AG10803 (cell line): ENCODE measurements at regions not wholly inside any gene's neighbourhood (a gene's known extent, or its start where the extent isn't known, plus 50 kb on each side); places are given as distances from the start of the nearest gene placed in this dataset.

Experiments
- DNase-seq: peaks from one replicate; pipeline ENCODE4 v3.0.0; 2010; ENCODE audit warnings: low read depth
- H3K4me3 ChIP-seq: 2 replicates; pipeline ENCODE4 v1.5.1; 2011; ENCODE audit warnings: mild to moderate bottlenecking, low read length, control low read depth
- TF ChIP-seq, protein P1 (sequence below): conservative IDR thresholded peaks from 2 replicates; pipeline ENCODE4 v1.5.1; 2011; ENCODE audit warnings: mild to moderate bottlenecking, low read length, control low read depth, inconsistent platforms

DNA sequence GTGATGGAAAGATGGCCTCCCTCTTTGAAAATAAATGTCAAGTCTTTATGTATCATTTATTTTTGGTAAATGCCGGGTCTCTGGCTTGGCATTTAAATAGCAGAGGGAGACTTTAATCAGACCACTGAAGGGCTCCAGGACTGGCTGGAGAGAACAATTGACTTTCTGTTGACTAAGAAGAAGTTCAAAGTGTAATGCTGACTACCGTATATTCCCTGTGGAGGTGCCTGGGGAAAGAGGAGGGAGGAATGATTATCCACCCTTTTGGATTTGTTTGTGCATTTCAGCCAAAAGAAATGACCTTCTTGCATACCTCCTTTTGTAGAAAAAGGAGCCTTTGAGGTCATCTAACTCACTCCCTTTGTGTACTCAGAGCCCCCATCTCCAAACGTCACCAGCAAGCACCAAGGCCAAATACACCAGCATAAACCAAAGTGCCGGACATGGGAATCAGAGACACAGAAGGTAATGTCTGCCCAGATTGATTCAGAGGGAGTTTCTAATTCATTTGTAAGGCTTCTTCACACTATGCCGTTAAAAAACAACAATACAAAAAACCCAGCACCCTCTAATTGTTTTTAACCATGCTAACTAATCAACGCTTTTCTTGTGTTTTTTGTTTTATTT lies 75.2 kb downstream of the PRLHR start:
- no peak overlapping the region for H3K4me3 ChIP-seq
- DNase-seq = no peak
- TF ChIP-seq, protein P1, sequence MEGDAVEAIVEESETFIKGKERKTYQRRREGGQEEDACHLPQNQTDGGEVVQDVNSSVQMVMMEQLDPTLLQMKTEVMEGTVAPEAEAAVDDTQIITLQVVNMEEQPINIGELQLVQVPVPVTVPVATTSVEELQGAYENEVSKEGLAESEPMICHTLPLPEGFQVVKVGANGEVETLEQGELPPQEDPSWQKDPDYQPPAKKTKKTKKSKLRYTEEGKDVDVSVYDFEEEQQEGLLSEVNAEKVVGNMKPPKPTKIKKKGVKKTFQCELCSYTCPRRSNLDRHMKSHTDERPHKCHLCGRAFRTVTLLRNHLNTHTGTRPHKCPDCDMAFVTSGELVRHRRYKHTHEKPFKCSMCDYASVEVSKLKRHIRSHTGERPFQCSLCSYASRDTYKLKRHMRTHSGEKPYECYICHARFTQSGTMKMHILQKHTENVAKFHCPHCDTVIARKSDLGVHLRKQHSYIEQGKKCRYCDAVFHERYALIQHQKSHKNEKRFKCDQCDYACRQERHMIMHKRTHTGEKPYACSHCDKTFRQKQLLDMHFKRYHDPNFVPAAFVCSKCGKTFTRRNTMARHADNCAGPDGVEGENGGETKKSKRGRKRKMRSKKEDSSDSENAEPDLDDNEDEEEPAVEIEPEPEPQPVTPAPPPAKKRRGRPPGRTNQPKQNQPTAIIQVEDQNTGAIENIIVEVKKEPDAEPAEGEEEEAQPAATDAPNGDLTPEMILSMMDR = no peak

DNA sequence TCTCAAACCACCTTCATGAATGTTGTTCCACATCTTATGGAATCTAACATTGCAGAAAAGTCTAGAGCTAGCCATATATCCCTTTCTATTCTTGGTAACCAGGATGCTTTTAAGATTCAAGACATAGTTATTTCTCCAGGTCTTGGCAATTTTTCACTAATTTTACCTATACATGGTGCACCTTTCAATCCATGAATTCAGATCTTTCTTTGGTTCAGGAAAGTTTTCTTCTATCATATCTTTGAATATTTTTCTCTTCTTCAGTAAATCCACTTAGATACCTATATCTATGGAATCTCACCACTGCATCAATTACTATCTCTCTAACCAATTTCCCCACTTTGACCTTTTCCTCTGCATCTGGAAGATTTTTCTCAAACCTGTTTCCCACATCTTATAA lies 77.4 kb downstream of the PRLHR start:
- H3K4me3 ChIP-seq = no peak overlapping the region
- DNase-seq = no peak
- TF ChIP-seq, protein P1 = no peak

DNA sequence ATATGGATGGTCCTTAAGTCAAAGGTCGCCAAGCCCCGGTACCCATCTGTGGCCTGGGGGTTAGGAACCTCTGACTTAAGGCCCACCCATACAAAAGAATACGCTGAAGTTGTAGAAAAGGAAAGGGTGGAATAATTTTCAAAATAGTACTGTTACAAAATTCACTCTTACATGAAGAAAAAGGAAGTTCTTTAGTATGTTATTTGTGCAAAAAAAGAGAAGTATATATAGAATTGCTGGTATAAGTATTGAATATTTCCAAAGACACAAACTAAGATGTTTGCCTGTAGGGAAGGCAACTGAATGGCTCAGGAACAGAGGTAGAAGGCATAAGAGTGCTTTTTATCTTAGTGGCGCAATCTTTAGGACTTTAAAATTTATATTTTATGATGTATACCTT lies 78.7 kb downstream of the PRLHR start:
- DNase-seq = no peak
- H3K4me3 ChIP-seq = no peak overlapping the region
- TF ChIP-seq, protein P1 = no peak

DNA sequence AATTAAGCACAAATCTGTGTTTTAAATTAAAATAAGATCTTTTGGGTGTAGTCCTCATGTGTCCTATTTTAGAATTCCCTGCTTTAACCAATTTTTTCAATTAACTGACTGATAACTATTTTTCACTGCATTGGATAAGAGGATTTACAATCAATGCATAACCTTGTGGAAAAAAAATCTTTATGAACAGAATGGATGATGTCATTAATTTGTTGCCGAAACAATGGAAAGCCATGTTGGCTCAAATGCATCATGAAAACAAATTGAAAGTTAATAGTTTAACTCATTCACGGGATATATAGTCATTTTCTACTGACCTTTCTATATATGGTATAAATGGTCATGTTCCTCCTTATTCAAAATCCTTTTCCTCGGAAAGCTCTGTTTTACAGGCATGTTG lies 82.3 kb downstream of the PRLHR start:
- no peak overlapping the region for H3K4me3 ChIP-seq
- TF ChIP-seq, protein P1 = no peak
- DNase-seq = no peak

DNA sequence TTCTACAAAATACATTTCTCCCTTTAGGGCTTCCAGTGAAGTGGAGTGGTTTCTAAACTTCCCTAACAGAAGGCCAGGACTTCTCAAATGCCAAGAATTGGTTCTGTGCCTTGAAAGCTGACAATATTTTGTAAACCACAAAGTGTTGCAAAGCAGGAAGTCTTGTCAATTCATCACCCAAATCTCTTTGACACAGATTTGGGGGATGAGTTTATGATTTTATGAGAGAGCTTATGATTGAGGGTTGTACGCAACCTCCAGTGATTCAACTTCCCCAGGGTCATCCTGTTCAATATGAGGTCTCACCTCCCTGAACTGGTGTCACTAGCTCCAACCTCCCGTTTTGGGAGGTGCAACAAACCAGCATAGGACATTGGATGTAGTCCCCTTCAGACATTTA lies 83.7 kb downstream of the PRLHR start:
- H3K4me3 ChIP-seq = no peak overlapping the region
- DNase-seq = no peak
- TF ChIP-seq, protein P1 = no peak

DNA sequence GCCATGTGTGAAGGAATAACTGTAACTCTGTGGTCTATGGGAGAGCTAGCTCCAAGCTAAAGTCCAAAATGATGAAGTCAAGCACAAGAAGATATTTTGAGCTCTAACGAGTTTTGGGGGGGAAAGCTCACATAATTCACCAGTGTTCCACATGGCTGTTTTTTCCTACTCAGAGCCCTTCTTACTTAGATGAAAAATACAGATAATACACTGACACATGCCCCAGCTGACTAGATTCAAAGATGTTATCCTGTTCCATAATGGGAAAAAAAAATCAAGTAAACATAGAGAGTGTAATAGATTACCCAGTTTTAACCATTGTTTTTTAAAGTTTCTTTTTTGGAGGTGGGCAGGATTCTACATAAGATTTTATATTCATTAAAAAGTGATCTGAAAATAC lies 86.6 kb downstream of the PRLHR start:
- TF ChIP-seq, protein P1 = no peak
- no peak overlapping the region for H3K4me3 ChIP-seq
- DNase-seq = no peak

DNA sequence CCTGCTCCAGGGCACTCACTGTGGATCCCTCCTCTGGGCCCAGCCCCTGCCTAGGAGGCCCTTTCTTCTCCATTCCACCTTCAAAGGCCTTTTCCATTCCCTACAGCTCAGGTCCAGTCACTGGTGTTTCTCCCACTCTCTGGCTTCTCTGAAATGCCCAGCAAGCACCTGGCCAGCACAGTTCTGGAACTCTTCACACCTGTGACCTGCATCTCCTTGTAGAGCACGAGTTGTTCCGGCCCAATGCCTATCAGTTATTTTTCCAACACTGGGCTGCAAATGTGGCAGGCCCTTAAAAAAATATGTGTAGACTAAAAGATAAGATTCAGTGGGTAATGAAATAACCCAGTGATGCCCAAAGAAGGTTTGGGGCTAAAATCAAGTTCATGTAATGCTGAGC lies 87.1 kb downstream of the PRLHR start:
- no peak for DNase-seq
- TF ChIP-seq, protein P1 = no peak
- no peak overlapping the region for H3K4me3 ChIP-seq
